GM12878 (cell line): ENCODE measurements at regions not wholly inside any gene's neighbourhood (a gene's known extent, or its start where the extent isn't known, plus 50 kb on each side); places are given as distances from the start of the nearest gene placed in this dataset.

Experiments used
- BMI1 ChIP-seq: fragments of 450-650 bp; IDR thresholded peaks from 2 replicates; pipeline ENCODE4 v1.6.1; 2016; ENCODE audit warnings: mild to moderate bottlenecking, moderate library complexity, borderline replicate concordance
- DPF2 ChIP-seq: fragments of 450-650 bp; IDR thresholded peaks from 2 replicates; pipeline ENCODE4 v1.6.1; 2017; ENCODE audit warnings: mild to moderate bottlenecking
- ELK1 ChIP-seq: IDR thresholded peaks from 2 replicates; pipeline ENCODE4 v1.6.1; 2012; ENCODE audit warnings: low read depth, low read length, improper control_type of control experiment
- HCFC1 ChIP-seq: fragments of 150-350 bp; IDR thresholded peaks from 2 replicates; pipeline ENCODE4 v1.6.1; 2014; ENCODE audit warnings: low read length
- MEF2B ChIP-seq: fragments of 450-650 bp; IDR thresholded peaks from 2 replicates; pipeline ENCODE4 v1.6.1; 2018; ENCODE audit warnings: mild to moderate bottlenecking, moderate library complexity; ENCODE audit not compliant: partially characterized antibody, poor library complexity, severe bottlenecking
- MXI1 ChIP-seq: fragments of 150-350 bp; IDR thresholded peaks from 2 replicates; pipeline ENCODE4 v1.6.1; 2011; ENCODE audit warnings: low read depth, mild to moderate bottlenecking, inconsistent platforms, low read length, improper control_type of control experiment
- MYC ChIP-seq: IDR thresholded peaks from 2 replicates; pipeline ENCODE4 v1.6.1; 2011; ENCODE audit warnings: mild to moderate bottlenecking, low read length, moderate library complexity, inconsistent platforms; ENCODE audit not compliant: insufficient read depth, insufficient replicate concordance, insufficient read length, severe bottlenecking
- PAX5 ChIP-seq: IDR thresholded peaks from 2 replicates; pipeline ENCODE4 v1.6.1; 2011; ENCODE audit warnings: low read depth, low read length, borderline replicate concordance
- PML ChIP-seq: IDR thresholded peaks from 2 replicates; pipeline ENCODE4 v1.6.1; 2012; ENCODE audit warnings: low read length, inconsistent platforms
- POLR2AphosphoS5 ChIP-seq: IDR thresholded peaks from 2 replicates; pipeline ENCODE4 v1.6.1; 2011; ENCODE audit warnings: mild to moderate bottlenecking, low read length, inconsistent platforms
- RAD21 ChIP-seq: IDR thresholded peaks from 2 replicates; pipeline ENCODE4 v1.6.1; 2011; ENCODE audit warnings: mild to moderate bottlenecking, low read depth, low read length, moderate library complexity; ENCODE audit not compliant: insufficient read depth
- RB1 ChIP-seq: fragments of 450-650 bp; formaldehyde crosslinking; IDR thresholded peaks from 2 replicates; pipeline ENCODE4 v1.6.1; 2017; ENCODE audit warnings: mild to moderate bottlenecking, borderline replicate concordance
- RBBP5 ChIP-seq: fragments of 200-600 bp; sonication (generic); conservative IDR thresholded peaks from 2 replicates; pipeline ENCODE4 v1.6.1; 2016
- RELA ChIP-seq: fragments of 450-650 bp; IDR thresholded peaks from 2 replicates; pipeline ENCODE4 v1.8.0; 2014; ENCODE audit warnings: borderline replicate concordance; ENCODE audit not compliant: partially characterized antibody
- SIX5 ChIP-seq: IDR thresholded peaks from 2 replicates; pipeline ENCODE4 v1.6.1; 2011; ENCODE audit warnings: mild to moderate bottlenecking, low read depth, low read length, moderate library complexity; ENCODE audit not compliant: severe bottlenecking
- SMAD5 ChIP-seq: IDR thresholded peaks from 2 replicates; pipeline ENCODE4 v1.6.1; 2016; ENCODE audit warnings: antibody characterized with exemption, low read depth
- SMARCA5 ChIP-seq: fragments of 450-650 bp; IDR thresholded peaks from 2 replicates; pipeline ENCODE4 v1.6.1; 2017; ENCODE audit warnings: mild to moderate bottlenecking
- SMC3 ChIP-seq: IDR thresholded peaks from 2 replicates; pipeline ENCODE4 v1.6.1; 2011; ENCODE audit warnings: low read length, improper control_type of control experiment, borderline replicate concordance
- SREBF1 ChIP-seq: IDR thresholded peaks from 2 replicates; pipeline ENCODE4 v1.6.1; 2012; ENCODE audit warnings: mild to moderate bottlenecking, low read length
- TBL1XR1 ChIP-seq: IDR thresholded peaks from 2 replicates; pipeline ENCODE4 v1.6.1; 2012; ENCODE audit warnings: low read depth, low read length, improper control_type of control experiment
- TCF3 ChIP-seq: IDR thresholded peaks from 2 replicates; pipeline ENCODE4 v1.6.1; 2012; ENCODE audit warnings: low read depth, mild to moderate bottlenecking, low read length, borderline replicate concordance; ENCODE audit not compliant: insufficient read depth
- ZNF384 ChIP-seq: IDR thresholded peaks from 2 replicates; pipeline ENCODE4 v1.6.1; 2012; ENCODE audit warnings: low read depth, mild to moderate bottlenecking, low read length, improper control_type of control experiment, borderline replicate concordance
- TF ChIP-seq, protein P1 (sequence below): fragments of 450-650 bp; conservative IDR thresholded peaks from 2 replicates; pipeline ENCODE4 v1.6.1; 2017; ENCODE audit warnings: mild to moderate bottlenecking, moderate library complexity
- TF ChIP-seq, protein P2 (sequence below): fragments of 450-650 bp; IDR thresholded peaks from 2 replicates; pipeline ENCODE4 v1.6.1; 2018; ENCODE audit warnings: borderline replicate concordance, mild to moderate bottlenecking; ENCODE audit not compliant: partially characterized antibody
- TF ChIP-seq, protein P3 (sequence below): IDR thresholded peaks from 2 replicates; pipeline ENCODE4 v1.6.1; 2012; ENCODE audit warnings: low read depth, low read length, improper control_type of control experiment

GRCh38 chr17:77494664-77495435 lies 354.1 kb downstream of the SEC14L1 start (continued):
- TF ChIP-seq RB1 = peak; percentile 45; the same call in 1 of the 2 replicates
- no peak for TF ChIP-seq TCF3
- no peak for TF ChIP-seq MEF2B
- TF ChIP-seq RAD21 = peak; percentile 85
- no peak for TF ChIP-seq PML
- TF ChIP-seq SMARCA5 = 0 out of 2 replicates have a peak, but pooled peaks have one; percentile 36
- TF ChIP-seq SREBF1 = no peak
- TF ChIP-seq, protein P1, sequence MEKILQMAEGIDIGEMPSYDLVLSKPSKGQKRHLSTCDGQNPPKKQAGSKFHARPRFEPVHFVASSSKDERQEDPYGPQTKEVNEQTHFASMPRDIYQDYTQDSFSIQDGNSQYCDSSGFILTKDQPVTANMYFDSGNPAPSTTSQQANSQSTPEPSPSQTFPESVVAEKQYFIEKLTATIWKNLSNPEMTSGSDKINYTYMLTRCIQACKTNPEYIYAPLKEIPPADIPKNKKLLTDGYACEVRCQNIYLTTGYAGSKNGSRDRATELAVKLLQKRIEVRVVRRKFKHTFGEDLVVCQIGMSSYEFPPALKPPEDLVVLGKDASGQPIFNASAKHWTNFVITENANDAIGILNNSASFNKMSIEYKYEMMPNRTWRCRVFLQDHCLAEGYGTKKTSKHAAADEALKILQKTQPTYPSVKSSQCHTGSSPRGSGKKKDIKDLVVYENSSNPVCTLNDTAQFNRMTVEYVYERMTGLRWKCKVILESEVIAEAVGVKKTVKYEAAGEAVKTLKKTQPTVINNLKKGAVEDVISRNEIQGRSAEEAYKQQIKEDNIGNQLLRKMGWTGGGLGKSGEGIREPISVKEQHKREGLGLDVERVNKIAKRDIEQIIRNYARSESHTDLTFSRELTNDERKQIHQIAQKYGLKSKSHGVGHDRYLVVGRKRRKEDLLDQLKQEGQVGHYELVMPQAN = no peak
- TF ChIP-seq SMC3 = peak; percentile 96
- TF ChIP-seq, protein P2, sequence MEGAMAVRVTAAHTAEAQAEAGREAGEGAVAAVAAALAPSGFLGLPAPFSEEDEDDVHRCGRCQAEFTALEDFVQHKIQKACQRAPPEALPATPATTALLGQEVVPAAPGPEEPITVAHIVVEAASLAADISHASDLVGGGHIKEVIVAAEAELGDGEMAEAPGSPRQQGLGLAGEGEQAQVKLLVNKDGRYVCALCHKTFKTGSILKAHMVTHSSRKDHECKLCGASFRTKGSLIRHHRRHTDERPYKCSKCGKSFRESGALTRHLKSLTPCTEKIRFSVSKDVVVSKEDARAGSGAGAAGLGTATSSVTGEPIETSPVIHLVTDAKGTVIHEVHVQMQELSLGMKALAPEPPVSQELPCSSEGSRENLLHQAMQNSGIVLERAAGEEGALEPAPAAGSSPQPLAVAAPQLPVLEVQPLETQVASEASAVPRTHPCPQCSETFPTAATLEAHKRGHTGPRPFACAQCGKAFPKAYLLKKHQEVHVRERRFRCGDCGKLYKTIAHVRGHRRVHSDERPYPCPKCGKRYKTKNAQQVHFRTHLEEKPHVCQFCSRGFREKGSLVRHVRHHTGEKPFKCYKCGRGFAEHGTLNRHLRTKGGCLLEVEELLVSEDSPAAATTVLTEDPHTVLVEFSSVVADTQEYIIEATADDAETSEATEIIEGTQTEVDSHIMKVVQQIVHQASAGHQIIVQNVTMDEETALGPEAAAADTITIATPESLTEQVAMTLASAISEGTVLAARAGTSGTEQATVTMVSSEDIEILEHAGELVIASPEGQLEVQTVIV = no peak
- no peak for TF ChIP-seq TBL1XR1
- TF ChIP-seq ELK1 = no peak
- TF ChIP-seq, protein P3, sequence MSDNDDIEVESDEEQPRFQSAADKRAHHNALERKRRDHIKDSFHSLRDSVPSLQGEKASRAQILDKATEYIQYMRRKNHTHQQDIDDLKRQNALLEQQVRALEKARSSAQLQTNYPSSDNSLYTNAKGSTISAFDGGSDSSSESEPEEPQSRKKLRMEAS = no peak; the same call in 1 of the 2 replicates
- peak; percentile 28; the same call in 1 of the 2 replicates for TF ChIP-seq DPF2
- no peak for TF ChIP-seq ZNF384
- TF ChIP-seq SIX5 = no peak
- peak; percentile 68; the same call in 1 of the 2 replicates for TF ChIP-seq MXI1
- no peak for TF ChIP-seq MYC
- no peak; the same call in 1 of the 2 replicates for TF ChIP-seq POLR2AphosphoS5
- no peak for TF ChIP-seq PAX5
- TF ChIP-seq SMAD5 = no peak
- TF ChIP-seq HCFC1 = 0 out of 2 replicates have a peak, but pooled peaks have one; percentile 19
- TF ChIP-seq RELA = peak; percentile 29
- no peak for TF ChIP-seq BMI1
- TF ChIP-seq RBBP5 = no peak
